ENCODE measurements at regions not wholly inside any gene's neighbourhood (a gene's known extent, or its start where the extent isn't known, plus 50 kb on each side); places are given as distances from the start of the nearest gene placed in this dataset.
A peak's percentile ranks its signal among the peaks of the same experiment; 100 is the strongest.
"Not testable (repeated sequence)": the region's sequence is repeated elsewhere in the genome, so short reads cannot be mapped to it uniquely, and the experiment has no call there.

DNA sequence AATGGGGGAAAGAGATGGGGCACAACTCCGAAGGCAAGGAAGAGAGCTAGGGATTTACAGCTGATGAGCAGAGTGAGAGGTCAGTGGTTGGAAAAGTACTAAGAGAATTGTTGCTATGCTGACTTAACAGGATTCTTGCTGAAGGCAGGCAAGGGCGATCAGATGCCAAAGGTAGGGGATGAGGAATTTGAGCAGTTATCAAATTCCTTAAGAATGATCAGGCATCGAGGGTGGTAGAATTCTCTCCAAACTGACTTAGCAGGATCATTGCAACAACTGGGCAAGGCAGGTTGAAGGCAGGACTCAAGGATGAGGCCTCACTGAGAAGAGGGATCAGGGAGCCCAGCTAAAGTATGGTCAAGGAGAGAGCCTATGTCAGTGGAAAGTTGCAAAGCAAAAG is 171.0 kb downstream of the HSD17B3 start:
- no peak for DNase-seq

DNA sequence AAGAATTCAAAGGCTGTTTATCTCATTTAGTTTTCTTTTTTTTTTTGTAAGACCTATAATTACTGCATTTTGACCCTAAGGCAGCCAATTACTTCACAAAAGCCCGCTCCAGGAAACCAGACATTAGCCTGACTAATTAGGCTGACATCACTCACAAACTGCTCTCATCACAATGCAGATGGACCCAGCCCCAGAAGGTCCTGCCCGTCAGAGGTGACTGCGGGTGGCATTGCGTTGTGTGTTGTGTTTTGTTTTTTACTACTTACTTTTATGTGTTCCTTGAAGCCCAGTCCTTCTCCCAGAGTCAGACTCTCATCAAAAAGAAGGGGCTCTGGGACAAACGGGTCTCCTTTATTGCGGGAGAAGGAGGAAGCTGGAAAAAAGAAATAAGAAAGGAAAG is 172.2 kb downstream of the HSD17B3 start:
- no peak for DNase-seq

DNA sequence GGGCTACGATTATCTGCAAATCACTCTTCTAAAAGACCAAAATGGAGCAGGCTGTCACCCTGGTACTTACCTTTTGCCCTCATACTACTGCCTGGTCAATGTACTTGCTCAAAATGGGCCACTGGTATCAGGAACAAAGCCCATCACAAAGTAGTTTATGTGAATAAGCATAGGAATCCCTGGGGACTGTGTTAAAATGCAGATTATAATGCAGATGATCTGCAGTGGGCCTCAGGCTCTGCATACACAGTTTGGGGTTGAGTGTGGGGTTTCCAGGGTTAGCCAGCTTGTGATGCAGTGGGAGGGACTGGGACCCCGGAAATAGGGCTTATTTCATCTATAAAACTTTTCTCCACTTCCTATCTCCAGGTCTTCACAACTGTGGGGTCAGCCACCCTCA is 173.1 kb downstream of the HSD17B3 start:
- no peak for DNase-seq

DNA sequence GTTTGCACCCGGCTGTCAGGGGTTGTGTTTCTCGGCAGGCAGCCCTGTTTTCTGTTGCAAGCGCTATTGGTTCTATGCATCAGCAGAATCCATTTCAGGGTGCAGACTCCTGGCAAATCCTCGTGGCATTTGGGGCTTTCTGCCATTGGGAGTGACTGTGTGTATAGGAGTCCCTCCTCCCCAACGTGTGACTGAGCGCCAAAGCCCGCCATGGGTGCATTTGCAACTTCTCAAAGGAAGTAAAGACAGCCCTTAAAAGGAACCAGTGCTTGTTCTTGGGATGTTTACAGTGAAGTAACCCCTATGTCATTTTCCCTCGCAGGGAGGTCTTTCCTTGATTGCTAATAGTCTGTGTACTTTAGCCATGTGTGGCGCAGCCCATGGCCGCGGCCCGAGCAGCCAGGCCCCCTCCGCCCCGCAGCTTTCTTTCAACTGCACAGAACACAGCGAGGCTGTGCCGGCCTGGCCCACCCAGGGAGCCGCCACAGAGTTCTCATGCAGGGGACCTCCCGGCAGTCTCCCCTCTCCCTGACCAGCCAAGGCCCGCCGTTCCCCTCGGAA is 175.6 kb downstream of the HSD17B3 start:
- DNase-seq, result no peak

DNA sequence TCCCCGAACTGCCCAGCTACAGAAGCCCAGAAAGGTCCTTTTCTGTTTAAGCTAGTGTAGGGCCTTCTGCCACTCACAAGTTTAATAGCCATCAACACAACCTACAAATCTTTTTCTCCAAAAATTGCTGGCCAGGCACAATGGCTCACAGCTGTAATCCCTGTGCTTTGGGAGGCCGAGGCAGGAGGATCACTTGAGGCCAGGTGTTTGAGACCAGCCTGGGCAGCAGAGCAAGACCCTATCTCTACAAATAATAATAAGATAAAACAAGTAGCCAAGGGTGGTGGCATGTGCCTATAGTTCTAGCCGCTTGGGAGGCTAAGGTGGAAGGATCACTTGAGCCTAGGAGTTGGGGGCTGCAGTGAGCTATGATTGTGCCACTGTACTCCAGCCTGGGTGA is 176.4 kb downstream of the HSD17B3 start:
- DNase-seq, result no peak

DNA sequence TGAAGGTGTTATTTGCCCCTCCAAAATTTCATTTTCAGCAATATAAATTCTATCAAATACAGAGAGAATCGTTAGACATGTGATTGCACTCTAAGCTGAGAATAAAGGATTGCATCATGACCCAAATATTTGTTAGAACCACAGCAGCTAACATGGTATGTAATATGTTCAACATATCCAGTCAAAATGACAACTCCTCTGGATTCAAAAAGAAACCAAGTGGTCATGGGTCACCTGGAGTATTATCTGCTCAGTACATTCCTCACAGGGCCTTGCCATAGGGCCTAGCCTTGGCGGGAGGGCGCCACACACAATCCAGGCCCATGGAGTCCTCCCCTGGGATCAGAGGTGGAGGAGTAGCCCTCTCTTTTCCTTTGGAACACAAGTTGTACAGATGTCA is 179.2 kb downstream of the HSD17B3 start:
- DNase-seq, result no peak

DNA sequence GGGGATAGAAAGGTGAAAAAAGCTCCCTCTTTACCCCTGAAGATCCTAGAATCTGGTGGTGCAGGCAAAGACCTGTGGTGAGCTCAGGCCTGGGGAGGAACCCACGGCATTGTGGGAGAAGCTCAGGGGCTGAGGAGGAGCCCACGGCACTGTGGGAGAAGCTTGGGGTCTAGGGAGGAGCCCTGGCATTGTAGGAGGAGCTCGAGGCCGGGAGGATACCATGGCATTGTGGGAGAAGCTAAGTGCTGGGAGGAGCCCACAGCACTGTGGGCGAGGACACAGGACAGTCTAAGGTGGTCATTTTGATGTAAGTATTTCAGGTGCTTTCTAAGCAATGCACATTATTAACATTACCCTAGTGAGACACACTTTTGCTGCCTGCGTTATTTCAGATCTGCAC is 179.7 kb downstream of the HSD17B3 start:
- DNase-seq, result no peak

DNA sequence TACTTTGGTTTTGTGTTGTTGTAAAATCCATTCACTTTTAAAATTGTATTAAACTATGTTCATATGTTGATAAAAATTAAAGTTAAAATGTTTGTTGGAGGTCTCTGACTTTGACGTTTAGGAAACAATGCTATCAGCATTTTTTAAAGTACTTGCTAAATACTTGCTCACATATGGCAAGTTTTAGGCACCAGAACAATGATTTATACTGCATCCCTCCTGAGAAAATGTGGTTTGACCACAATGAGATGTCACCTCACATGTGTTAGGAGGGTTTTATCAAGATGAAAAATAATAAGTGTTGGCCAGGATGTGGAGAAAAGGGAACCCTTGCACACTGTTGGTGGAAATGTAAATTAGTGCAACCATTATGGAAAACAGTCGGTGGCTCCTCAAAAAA is 180.8 kb downstream of the HSD17B3 start:
- DNase-seq, result no peak

DNA sequence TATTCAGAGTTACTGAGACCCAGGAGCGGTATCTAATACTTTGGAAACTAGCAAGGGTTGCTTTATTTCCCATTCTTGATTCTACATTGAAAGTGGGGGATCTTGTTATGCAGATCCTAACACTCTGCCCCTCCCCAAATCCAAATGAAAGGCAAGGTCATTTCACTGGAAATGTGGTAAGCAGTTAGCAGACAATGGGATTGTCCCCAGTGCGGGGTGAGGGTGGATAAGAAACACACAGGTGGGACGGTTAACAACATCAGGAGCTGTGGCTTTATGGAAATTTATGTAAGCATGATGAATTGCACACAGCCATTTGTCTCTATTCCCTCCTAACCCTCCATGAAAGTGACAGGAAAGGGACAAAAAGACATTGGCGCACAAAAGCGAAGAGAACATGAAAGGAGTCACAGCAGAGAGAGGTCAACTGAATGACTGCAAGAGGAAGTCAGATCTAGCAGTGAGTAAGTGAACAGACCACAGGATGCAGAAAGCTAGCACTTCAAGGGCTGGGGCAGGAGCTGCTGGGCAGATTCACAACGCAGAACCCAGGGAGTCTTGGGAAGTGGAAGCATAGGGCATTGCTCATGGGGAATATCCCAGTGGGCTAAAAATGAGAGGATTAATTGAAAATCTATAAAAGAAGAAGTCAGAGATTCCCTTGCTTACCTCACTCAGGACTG is 184.4 kb downstream of the HSD17B3 start:
- no peak for DNase-seq

DNA sequence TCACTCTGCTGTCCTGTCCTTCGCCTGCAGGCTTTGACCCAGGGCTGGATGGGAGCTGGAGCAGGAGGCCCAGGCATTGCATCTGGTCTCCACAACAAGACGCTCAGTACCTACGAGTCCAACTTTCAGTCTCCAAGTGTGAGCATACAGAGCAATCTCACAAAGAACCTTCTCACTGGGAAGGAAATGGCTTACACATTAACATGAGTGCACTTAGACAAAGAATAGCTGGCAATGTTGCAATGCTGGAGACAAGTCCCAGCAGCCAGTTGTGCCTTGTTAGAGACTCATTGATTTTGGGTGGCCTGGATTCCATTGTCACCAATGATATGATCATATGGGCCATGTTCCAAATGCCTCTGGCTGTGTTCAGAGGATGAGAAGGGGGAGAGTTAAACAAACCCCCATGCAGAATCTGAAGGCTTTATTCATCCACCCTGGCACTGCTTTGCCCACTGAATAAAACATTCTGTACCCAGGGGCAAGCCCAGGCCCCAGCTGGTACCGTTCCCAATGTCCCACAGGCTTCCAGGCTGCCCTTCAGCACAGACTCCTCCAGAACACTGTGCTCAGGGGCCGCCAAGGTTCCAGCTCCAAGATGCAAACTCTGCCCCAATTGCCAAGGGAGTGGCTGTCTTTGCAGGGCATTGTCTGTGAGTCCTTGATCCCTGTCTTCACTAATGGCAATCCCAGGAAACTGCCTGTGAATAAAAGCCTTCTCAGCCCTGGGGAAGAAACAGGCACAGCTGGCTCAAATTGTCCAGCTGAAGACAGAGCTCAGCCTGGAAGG is 185.5 kb downstream of the HSD17B3 start:
- DNase-seq, result no peak

DNA sequence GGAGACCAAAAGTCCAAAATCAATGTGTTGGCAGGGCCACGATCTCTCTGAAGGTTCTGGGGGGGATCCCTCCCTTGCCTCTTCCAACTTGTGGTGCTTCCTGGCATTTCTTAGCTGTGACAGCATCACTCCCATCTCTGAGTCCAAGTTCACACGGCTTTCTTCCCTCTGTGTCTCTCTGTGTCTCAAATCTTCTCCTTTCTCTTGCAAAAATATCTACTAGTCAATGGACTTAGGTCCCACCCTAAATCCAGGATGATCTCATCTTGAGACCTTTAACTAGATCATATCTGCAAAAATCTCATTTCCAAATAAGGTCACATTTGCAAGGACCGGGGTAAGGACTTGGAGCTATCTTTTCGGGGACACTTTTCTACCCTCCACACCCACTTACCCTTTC is 186.1 kb downstream of the HSD17B3 start:
- no peak for DNase-seq

DNA sequence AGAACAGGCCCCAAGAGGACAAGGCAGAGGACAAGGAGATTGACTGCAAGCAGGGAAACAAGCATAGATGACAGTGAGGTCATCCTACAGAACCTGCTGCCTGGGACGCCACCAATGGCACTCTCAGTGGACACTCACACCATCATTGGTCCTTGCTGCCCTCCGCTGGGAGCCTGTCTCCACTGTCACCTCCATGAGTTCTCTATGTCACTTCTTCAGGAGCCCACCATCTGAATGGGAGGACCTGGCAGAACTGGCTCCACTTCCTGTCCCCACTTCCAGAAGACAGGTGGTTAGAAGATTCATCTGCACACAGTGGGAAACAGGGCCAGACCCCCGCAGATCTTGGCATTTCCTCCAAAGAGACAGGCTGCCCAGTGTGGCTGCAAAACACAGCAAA is 188.9 kb downstream of the HSD17B3 start:
- DNase-seq, result no peak

DNA sequence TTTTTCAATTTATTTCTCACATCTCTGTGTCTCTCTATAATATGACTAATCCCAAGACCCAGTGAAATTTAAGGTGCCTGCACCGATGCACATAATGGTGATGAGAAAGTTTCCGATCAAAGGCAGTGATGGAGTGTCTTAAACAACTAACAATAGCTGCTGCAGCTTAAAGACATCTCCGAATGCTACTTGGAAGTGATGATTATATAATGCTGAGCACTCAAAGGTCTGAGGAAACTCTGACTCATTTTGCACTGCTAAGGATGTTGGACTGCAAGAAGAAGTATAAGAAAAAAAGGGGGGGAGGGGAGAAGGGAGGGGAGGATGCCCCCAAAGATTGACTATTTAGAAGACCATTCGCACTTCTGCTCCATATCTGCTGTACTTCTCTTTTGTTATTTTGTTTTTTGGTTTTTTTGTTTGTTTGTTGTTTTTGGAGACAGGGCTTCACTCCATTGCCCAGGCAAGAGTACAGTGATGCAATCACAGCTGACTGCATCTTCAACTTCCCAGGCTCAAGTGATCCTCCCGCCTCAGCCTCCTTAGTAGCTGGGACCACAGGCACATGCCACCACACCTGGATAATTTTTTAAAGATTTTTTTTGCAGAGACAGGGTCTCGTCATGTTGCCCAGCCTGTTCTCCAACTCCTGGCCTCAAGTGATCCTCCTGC is 192.2 kb downstream of the HSD17B3 start:
- DNase-seq, result no peak

DNA sequence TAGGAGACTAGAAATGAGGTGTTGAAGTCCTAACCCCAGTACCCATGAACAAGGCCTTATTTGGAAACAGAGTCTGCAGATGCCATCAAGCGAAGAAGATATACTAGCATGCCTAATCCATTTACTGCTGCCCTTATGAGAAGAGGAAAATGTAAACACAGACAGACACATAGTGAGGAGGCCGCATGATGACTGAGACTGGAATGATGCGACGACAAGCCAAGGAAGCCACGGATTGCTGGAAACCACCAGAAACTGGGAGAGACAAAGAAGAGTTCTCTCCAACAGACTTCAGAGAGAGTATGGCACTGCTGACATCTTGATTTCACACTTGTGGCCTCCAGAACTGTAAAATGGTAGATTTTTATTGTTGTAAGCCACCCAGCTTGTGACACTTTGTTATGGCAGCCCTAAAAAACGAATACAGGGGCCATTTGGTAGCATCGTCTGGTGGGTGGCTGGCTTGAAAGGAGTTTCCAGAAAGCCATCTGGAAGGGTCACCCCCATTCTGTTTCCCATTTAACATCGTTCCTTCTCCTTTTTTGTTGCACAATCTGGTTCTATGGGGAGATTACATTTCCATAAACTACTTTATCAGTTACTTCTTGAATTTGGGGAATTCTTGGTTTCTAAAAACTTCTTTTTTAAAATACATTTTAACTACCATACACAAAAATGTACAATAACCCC is 193.1 kb downstream of the HSD17B3 start:
- no peak for DNase-seq

DNA sequence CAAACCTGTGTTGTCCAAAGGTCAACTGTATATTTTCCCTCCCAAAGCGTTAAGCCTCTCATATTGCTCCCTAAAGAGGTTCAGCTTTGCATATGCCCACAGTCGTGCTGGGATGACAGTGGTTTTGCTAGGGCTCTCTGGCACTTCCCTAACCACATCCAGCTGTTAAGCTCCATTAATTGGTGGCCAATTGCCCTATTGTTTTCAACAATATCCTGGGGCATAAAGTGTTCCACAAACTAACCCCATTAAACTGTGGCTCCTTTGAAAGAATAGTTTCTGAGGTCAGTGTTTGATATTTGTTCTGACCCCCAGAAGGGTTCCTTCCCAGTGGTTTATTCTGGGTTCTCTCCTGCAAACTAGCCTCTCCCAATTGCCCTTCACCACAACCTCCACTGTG is 194.5 kb downstream of the HSD17B3 start:
- no peak for DNase-seq

DNA sequence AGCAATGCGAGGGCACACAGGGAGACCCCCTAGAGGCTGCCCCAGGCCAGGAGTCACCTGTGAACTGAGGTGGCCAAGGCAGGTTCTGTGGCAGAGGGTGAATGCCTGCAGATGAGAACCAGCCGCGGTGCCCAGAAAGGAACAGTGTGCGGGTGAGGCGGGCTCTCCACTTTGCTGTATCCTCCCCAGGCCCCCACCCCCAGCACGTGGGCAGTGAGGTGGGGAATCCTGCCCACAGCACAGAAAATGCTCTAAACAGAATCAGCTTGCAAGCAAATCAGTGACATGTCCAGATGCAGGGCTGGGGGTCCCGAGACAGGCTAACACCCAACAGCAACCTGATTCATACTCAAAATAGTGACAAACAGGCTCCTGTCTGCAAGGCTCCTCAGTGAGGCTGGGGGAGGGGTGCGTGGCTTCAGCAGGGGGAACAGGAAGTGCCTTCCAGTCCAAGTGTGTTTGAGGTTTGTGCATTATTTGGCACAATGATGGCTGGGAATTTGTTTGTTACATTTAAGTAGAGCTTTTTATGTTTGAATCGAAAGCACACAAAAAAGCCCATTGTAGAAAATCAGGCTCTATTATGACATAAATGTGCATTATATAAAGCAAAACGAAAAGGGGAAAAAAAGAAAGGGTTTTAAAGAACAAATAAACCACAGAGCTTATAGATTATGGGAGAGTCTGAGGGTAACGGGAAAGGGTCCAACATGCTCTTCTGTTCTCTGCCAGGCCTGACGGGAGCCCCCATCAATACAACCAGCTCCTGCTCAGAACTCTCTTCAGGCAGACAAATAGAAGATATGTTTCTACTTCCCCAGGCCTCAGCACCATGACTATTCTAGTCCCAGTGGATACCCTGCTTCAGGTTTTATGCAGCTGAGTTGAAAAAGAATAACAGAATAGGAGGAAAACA is 201.3 kb downstream of the HSD17B3 start:
- DNase-seq, result peak in 1 of 2 experiments; percentile 5

DNA sequence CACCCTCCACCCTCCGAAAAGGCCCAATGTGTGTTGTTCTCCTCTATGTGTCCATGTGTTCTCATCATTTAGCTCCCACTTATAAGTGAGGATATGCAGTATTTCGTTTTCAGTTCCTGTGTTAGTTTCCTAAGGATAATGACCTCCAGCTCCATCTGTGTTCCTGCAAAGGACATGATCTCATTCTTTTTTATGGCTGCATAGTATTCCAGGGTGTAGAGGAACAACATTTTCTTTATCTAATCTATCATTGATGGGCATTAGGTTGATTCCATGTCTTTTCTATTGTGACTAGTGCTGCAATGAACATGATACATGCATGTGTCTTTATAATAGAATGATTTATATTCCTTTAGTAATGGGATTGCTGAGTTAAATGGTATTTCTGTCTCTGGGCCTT is 211.3 kb downstream of the HSD17B3 start:
- not testable (repeated sequence) for DNase-seq

DNA sequence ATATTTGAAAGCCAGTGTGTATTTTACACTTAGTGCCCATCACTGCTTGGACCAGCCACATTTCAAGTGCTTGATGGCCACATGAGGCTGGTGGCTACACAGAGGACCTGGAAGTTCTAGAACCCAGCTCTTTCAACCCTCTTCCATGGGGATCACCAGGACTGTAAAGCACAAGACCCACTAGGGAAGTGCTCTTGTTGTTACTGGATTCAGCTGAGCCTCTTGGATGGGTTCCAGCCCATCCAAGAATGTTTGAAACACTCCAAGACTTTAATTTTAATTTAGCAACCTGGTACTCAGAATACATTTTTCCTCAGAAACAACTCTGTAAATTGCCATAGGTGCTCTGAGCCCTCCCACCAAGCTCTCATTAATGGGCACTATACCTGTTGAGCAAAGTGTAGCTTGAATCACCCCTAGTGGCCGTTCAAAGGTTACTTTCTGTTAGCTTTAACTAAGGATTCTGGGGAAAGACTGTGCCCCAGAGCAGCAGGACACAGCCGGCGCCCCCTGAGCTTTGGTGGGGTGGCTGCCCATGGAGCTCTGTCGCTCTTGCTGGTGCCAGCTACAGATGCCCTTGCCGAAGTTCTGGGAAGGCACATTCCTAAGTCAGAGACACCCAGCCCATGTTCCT is 212.4 kb downstream of the HSD17B3 start:
- DNase-seq, result no peak

DNA sequence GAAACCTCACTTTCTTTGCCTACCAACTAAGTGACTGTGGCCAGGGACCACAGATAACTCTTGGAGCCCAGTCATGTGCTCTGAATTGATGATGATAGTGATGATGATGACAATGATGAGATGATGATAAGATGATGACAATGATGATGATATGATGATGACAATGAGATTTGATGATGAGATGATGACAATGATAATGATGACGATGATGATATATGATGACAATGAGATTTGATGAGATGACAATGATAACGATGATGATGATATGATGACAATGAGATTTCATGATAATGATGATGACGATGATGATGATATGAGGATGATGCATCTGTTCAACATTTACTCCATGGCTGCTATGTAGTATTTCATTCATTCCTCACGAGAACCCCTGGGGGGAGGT is 213.0 kb downstream of the ERCC6L2 start:
- no peak for DNase-seq

DNA sequence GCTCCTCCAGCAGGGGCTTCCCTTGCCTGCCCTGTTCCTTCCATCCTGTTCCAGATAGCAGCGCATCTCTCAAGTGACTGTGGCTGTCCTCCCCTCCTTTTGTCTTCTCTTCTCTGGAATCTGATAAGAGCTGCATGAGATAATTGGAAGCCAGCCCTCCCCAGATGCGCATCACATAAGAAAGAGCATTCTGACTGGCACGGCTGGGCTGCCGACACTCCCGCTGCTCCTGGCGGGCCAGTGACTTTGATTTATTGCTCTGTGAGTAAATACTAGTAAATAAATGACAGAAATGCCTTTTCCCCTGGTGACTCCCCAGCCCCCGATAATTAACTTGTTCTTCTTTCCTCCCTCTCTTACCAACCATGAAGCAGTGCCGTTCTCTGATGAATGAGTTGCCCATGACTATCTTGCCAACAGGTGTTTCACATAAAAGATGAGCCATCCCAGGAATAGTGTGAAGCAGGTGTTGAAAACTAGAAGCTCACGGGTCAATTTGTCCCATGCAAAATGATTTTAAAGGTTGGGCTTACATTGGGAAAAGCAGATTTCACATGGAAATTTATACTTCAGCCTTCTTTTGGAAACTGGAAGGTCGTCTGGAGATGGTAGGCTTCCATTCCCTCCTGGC is 212.3 kb downstream of the ERCC6L2 start:
- no peak for DNase-seq

DNA sequence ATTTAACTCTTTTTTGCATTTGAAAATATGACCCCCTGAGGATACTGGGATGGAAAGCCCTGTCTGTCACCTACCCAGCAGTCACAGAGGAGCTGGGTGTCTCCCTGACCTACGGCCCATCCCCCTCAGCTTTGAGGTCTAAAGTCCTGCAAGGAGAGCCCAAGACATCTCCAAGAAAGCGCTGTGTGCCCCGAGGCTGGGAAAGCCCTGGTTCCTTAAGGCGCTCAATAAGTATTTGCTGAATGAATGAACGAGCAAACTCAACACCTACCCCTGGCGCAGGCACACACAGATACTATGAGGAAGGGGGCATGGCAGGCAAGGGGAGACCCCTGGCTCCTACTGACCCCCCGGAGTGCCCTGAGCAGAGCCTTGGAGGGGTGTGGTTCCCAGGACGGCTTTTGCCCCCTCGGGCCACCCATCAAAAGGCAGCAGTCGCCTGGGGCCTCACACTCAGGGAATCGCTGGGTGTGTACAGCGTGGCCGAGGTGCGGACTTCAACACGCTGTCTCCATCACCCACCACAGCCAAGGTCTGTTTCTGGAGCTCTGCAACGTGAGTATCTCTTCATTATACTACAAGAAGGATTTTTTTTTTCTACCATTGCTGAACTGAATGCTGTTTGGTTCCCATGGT is 211.6 kb downstream of the ERCC6L2 start:
- no peak for DNase-seq

Data from activated CD4-positive, alpha-beta T cell treated with anti-CD3 and anti-CD28 coated beads, Interleukin-2, amount 50 U/mL, for 48 hours (primary cell).